Liver (tissue), 3 donors: ENCODE measurements at regions not wholly inside any gene's neighbourhood (a gene's known extent, or its start where the extent isn't known, plus 50 kb on each side); places are given as distances from the start of the nearest gene placed in this dataset.
"Not testable (repeated sequence)": the region's sequence is repeated elsewhere in the genome, so short reads cannot be mapped to it uniquely, and the experiment has no call there.

Source experiments
- ATF3 ChIP-seq: IDR thresholded peaks from 2 replicates; pipeline ENCODE4 v1.6.1; 2016; ENCODE audit warnings: antibody characterized with exemption
- CTCF ChIP-seq: fragments of 150-350 bp; IDR thresholded peaks from 2 replicates; pipeline ENCODE4 v1.5.1; 2017; ENCODE audit warnings: improper control_type of control experiment, low read depth, low read length; ENCODE audit not compliant: missing input control
- HNF4G ChIP-seq: IDR thresholded peaks from 2 replicates; pipeline ENCODE4 v1.6.1; 2016; ENCODE audit warnings: antibody characterized with exemption
- JUND ChIP-seq, 2 donors: IDR thresholded peaks; 2 replicates each; pipeline ENCODE4 v1.6.1; 2016; ENCODE audit warnings: antibody characterized with exemption in 2 of 2
- RAD21 ChIP-seq, 2 donors: IDR thresholded peaks; 2 replicates each; pipeline ENCODE4 v1.6.1; 2016; ENCODE audit warnings: antibody characterized with exemption in 2 of 2, mild to moderate bottlenecking in 2 of 2
- RXRA ChIP-seq, 2 donors: IDR thresholded peaks; 2 replicates each; pipeline ENCODE4 v1.6.1; 2017 to 2018; ENCODE audit warnings: antibody characterized with exemption in 2 of 2, mild to moderate bottlenecking in 1 of 2
- TAF1 ChIP-seq: conservative IDR thresholded peaks from 2 replicates; pipeline ENCODE4 v1.6.1; 2016; ENCODE audit warnings: antibody characterized with exemption, mild to moderate bottlenecking
- YY1 ChIP-seq: IDR thresholded peaks from 2 replicates; pipeline ENCODE4 v1.6.1; 2016; ENCODE audit warnings: antibody characterized with exemption, mild to moderate bottlenecking
- TF ChIP-seq, protein P1 (sequence below): IDR thresholded peaks from 2 replicates; pipeline ENCODE4 v1.6.1; 2016; ENCODE audit warnings: antibody characterized with exemption, mild to moderate bottlenecking
- donor health status: healthy.
- donor health status: healthy.

GRCh38 chr4:134622626-134623575, 421.3 kb upstream of the PABPC4L start:
- TF ChIP-seq CTCF; RXRA (IDR thresholded peaks at IDR 0.05); TAF1; RAD21 (IDR thresholded peaks at IDR 0.05); JUND (IDR thresholded peaks at IDR 0.05); HNF4G; ATF3; YY1: not testable (repeated sequence)
- TF ChIP-seq, protein P1, sequence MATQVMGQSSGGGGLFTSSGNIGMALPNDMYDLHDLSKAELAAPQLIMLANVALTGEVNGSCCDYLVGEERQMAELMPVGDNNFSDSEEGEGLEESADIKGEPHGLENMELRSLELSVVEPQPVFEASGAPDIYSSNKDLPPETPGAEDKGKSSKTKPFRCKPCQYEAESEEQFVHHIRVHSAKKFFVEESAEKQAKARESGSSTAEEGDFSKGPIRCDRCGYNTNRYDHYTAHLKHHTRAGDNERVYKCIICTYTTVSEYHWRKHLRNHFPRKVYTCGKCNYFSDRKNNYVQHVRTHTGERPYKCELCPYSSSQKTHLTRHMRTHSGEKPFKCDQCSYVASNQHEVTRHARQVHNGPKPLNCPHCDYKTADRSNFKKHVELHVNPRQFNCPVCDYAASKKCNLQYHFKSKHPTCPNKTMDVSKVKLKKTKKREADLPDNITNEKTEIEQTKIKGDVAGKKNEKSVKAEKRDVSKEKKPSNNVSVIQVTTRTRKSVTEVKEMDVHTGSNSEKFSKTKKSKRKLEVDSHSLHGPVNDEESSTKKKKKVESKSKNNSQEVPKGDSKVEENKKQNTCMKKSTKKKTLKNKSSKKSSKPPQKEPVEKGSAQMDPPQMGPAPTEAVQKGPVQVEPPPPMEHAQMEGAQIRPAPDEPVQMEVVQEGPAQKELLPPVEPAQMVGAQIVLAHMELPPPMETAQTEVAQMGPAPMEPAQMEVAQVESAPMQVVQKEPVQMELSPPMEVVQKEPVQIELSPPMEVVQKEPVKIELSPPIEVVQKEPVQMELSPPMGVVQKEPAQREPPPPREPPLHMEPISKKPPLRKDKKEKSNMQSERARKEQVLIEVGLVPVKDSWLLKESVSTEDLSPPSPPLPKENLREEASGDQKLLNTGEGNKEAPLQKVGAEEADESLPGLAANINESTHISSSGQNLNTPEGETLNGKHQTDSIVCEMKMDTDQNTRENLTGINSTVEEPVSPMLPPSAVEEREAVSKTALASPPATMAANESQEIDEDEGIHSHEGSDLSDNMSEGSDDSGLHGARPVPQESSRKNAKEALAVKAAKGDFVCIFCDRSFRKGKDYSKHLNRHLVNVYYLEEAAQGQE = not testable (repeated sequence)
